Activated gamma-delta T cell treated with Interleukin-2 at 50 U/mL for 16 hours (primary cell): ENCODE measurements at regions not wholly inside any gene's neighbourhood (a gene's known extent, or its start where the extent isn't known, plus 50 kb on each side); places are given as distances from the start of the nearest gene placed in this dataset.
"Not testable (repeated sequence)": the region's sequence is repeated elsewhere in the genome, so short reads cannot be mapped to it uniquely, and the experiment has no call there.

Source experiments
- DNase-seq: peaks from one replicate; pipeline ENCODE4 v3.0.0-alpha.2; 2020

DNA sequence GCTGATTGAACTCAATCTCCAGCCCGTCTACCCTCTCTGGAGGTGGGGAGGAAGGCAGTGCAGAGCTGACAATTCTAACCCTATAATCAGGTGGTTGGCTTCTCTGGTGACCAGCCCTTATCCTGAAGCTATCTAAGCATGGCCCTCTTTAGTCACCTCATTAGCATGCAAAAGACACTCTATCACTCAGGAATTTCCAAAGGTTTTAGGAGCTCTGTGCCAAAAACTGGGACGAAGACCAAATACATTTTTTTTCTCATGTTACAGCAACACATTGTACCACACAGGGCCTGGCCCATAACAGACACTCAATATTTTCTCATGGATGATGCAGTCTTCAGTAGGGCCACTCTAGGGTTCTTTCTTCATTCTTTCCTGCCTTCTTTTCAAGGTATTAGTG, 118.8 kb upstream of the VLDLR start:
- DNase-seq = no peak

DNA sequence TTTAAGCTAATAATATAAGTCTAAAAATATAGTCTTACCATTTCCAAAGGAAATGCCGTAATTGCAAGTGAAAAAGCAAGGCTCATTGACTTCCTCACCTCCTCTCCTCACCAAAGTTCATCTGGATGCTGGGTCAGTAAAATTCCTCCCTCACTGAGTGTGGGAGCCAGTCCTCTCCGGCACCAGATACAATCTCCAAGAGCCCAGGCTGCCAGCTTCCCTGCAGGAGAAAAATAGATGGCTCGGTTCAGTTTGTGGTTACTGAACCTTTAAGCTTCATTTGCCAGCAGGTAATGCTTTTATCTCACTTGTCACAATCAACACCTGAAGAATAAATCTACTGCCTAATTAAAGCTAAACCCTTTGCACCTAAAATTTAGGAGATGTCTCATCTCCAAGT, 115.3 kb upstream of the VLDLR start:
- no peak for DNase-seq

DNA sequence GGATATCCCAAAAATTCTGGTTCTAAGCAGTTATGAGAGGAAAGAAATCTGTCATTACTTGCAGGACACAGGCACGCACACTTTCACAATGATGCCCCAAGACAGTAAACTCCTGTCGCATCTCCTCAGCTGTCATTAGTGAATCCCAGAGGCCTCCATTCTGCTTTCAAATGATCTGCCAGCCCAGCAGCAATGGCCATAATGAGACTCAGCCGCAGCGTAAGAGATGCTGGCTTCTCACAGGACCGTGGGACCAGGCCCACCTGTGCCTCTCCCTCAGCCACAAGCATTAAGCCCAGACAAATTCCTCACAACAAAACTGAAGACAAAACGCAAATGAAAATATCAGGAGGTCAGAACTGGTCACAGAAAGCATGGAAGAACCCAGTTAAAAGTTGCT, 98.0 kb upstream of the VLDLR start:
- no peak for DNase-seq

DNA sequence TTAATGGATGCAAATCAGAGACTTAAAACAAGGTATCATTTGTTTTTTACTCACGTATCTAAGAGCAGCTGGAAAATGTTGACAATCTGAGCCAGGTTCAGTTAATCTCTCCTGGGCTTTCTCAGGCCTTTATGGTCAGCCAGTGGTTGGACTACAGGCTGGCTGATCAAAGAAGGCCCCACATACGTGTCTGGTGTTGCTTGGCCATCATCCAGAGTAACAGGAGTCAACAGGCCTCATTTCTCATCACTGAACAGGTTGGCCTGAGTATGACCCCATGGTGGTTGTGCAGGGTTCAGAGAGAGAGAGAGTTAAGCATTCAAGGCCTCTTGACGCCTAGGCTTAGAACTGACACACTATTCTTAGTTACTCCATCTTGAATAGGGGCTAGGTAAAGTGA, 97.0 kb upstream of the VLDLR start:
- no peak for DNase-seq

DNA sequence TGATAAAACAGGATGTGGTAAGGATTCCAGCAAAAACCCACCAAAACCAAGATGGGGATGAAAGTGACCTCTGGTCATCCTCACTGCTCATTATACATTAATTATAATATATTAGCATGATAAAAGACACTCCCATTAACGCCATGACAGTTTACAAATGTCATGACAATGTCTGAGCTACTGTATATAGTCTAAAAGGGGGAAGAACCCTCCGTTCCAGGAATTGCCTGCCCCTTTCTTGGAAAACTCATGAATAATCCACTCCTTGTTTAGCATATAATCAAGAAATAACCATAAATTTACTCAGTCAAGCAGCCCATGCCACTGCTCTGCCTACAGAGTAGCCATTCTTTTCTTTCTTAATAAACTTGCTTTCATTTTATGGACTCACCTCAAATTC, 96.4 kb upstream of the VLDLR start:
- no peak for DNase-seq

DNA sequence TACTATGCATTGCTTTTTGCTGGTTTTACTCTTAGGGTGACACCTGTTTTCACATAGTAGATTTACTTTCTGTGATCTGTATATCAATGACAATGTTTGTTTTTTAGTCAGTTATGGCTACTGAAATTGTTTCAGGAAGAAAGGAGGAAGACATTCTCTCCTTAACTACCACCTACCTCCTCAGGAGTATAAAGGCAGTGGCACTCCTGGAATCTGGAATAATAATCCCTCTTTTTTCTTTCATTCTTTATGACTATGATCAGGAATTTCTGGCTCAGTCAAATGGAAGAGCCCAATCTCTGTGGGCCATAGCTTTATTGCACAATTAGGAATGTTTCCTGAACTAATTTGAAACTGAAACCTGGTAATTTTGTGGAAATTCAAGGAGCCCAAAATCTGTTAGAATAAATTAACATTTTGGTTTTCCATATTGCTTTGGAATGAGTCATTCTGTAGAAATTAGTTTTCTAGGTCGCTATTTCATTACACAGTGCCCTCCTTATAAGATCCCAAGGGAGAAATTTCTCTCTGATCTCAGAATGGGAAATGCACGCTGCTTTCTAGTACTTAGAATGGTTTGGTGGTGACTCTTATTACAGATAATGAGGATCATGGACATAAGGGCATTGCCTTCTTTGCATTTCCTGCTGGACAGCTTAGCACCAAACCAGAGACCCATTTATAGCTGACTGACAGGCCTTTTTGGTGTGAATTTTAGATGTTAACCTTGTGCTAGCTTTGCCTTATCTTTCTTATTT, 95.3 kb upstream of the VLDLR start:
- DNase-seq = no peak

DNA sequence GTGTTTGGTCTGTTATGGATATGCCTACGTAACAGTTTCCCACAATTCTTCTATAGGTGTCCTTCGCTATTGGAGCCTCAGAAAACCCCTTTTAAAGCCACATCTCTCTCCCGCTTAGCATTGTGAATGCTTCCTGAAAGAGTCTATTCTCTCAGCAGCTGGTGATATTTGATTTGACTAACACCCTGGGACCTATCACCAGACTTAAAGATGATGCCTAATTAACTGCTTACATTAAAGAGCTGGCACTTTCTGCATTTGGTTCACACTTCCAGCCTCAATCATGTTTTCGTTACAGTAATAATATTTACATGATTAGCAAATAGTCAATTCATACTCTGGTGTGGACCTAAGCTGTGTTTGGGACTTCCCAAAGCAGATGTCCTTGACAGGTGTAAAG, 90.1 kb upstream of the VLDLR start:
- DNase-seq = no peak

DNA sequence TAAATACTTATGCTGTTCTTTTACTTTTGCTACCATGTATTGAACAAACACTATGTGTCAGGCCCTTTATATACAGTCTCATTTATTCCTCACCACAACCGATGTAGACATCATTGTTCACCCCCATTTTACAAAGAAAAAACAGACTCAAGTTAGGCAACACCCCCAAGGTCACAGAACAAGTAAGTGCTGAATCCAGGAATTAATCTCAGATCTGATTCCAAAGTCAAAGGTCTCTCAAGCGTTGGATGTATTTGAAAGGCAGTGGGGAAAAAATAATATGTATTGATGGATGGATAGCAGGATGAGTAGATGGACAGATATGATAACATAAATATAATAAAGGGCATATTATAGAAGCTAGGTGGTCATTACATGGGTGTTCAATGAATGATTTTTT, 85.1 kb upstream of the VLDLR start:
- no peak for DNase-seq

DNA sequence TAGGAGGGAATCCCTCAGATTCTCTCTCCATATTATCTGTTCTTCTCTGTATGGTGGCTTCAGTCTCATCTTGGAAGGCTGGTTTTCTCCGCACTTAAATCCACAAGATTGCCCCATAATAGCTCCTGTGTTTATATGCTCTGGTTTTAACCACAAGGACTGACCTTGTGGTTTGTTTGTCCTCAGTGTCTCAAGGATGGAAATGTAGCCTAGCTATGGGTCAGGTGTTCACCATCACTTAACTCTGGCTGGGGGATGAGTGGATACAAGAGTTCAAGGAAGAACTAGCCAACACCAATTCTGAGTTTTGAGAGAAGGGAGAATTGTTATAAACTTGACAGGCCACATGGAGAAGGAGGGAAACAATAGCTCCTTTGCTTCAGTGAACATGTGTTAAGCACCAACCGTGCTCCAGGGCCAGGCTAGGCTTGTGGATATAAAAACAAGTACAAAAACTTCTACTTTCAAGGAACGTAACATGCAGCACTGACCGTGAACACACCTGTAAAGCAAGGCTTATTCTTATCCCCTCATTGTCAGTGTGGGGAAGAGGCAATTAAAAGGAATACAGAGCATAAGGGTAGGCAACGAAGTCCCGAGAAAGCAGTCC, 75.6 kb upstream of the VLDLR start:
- no peak for DNase-seq

DNA sequence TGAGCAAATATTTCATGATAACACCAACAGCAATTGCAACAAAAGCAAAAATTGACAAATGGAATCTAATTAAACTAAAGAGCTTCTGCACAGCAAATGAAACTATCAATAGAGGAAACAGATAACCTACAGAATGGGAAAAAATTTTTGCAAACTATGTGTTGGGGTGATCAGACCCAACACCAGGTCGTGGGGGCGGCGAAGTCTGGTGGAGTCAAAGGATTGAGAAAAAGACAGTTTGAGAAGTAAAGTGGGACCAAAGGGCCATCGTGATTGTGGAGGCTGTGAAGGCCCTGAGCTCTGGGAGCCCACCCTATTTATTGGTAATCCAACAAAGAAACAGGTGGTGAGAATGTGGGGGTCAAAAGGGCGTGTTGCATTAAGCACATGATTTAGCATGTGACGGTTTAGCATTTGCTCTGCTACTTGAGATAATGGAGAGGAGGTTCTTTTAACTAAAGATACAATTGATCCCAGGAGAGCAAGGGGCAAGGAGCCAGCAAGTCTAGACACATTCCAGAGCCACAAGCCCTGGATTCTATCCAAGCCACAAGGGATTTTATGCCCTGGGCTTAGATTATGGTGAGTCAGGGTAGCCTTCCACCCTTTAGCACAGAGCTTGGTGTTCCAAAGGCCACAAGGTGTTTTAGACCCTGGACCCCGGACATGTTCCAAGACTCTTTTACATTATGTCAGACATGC, 65.5 kb upstream of the VLDLR start:
- not testable (repeated sequence) for DNase-seq

DNA sequence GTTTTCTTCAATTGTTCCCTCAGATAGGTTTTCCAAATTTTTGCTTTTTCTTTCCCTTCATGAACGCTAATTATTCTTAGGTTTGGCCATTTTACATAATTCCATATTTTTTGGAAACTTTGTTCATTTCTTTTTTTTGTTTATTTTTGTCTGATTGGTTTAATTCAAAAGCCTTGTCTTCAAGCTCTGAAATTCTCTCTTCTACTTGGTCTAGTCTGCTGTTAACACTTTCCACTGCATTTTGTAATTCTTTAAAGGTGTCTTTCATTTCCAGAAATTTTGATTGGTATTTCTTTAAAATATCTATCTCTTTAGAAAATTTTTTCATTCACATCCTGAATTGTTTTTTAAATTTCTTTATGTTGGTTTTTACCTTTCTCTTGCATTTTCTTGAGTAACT, 63.9 kb upstream of the VLDLR start:
- no peak for DNase-seq

DNA sequence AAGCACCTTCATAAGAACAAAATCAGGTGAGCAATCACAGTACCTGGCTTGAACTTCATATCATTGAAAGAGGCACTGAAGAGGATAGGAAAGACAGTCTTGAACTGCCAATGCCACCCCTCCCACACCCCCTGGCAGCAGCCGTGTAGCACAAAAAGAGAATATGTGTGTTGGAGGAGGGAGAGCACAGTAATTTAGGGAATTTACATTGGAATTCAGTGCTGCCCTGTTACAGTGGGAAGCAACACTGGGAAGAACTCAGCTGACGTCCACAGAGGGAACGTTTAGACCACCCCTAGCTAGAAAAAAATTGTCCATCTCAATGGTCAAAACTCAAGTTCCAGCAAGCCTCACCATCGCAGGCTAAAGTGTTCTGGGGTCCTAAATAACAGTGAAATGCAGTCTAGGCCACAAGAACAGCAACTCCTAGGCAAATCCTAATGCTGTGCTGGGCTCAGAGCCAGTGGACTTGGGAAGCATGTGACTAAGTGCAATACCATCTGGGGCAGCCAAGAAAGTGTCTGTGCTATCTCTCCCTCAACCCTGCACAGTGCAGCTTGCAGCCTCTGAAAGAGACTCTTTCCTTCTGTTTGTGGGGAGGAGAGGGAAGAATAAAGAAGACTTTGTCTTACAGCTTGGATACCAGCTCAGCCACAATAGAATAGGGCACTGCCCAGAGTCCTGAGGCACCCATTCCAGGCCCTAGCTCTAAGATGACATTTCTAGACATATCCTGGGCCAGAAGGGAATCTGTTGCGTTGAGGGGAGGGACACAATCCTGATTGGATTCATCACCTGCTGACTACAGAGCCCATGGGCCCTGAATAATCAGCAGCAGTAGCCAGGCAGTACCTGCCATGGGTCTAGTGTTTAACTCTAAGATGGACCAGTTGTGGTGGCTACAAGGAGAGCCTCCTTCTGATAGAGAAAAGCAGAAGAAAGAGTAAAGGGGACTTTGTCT, 62.1 kb upstream of the VLDLR start:
- DNase-seq = no peak

DNA sequence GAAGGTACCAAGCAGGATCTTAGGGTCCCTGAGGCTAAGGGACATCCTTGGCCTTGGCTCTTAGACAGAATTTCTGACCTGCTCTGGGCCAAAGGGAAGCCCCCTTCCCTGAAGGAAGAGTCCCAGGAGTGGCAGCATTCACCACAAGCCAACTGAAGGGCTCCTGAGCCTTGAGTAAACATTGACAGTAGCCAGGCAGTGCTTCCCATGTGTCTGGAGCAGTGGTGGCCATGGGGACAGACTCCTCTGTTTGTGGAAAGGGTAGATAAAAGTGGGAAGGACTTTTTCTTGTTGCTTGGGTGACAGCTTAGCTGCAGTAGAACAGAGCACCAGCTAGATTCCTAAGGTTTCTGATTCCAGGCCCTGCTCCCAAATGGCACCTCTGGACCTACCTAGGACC, 61.4 kb upstream of the VLDLR start:
- DNase-seq = no peak

DNA sequence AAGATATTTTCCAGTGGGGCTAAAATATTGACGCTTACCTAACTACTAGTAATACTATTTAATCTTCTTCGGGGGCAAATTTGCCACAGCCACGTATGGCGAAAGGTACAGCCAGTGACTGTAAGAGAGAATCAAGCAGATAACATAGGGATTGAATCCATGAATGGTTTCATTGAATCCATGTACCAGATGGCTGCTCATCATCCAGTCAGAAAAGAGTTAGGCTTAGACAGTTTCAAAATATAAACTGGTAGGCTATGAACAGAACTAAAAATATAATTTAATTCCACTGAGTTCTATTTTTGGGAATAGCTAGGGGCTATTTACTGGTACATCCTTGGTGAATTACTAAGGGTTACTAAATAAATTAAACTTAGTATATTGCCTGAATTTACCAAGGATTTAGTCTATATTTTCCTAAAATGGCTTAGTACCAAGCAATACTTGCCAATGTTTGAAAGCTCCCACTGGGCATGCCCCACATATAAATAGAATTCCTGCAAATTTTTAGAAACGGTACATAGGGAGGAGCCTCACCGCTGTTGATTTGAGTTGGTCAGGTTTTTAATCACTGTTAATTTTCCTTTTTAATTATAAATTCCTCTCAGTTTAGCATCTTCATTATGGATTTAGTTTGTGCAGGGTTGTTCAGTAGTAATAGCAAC, 55.8 kb upstream of the VLDLR start:
- DNase-seq = no peak

DNA sequence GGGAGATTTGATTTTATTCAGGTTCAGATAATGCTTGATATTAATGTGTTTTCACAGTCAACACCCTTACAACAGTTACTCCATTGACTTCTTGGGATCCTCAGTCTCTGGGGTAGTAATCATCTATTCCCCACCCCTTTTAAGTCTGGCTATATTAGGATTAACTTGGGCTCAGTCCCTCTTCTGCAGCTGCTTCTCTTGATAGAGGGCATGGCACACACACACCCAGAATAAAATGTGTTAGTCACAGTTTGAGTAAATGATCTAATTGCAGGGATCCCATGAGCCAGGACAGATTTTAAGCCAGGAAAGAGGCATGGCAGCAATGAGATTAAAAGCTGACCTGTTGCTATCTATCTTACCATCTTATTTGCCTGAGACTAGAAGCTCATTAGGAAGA, 53.7 kb upstream of the VLDLR start:
- no peak for DNase-seq

DNA sequence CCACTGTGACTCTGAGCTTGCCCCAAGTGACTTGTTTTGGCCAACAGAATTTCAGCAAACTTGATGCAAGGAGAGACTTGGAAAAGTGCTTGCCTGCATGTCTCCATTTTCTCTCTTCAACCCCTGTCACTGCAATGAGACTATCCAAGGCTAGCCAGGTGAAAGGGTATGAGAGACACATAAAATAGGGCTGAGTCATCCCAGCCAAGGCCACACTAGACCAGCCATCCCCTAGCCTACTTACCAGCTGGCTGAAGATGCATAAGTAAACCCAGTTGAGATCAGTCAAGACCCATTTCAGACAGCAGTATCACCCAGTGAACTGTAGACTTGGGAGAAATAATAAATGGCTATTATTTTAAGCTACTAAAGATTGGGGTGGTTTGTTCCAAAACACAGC, 52.9 kb upstream of the VLDLR start:
- DNase-seq = no peak

DNA sequence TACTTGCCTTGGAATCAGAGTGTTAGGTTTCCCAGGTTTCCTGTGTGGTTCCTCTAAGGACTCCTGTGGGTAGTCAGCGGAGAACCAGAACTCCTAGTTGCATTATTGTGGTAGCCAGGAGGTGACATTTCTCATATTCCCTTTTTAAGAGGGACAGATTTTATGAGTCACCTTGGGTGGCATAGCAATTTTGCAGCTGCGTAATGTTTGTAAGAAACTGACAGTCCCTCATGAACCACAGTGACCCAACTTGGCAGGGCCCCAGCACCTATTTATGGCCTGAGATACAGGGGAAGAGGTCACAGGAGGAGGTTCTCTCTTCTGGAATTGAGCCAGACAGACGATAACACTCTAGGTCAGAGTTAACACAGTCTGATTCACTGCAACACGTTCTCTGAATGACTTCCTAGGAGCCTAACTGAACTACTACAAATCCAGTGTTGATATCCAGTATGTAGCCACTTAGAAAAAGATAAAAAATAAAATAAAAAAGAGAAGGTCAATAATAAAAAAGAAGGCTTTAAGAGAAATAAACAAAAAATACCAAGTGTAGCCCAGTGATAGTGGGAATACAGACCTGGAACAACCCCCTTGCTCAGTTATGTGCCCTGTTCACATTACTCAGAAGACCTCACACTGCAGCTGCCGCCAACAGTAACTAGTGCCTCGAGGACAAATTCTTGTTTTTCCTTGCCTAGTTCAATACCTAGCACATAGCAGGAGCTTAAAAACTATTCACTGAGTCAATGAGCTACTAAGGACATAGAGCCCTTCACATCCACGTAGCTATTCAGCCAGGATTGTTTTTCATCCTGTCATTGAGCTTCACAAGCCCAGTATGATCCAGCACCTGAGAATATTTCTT, 50.7 kb upstream of the VLDLR start:
- DNase-seq = peak; percentile 18
